ENCODE measurements at regions not wholly inside any gene's neighbourhood (a gene's known extent, or its start where the extent isn't known, plus 50 kb on each side); places are given as distances from the start of the nearest gene placed in this dataset.

DNA sequence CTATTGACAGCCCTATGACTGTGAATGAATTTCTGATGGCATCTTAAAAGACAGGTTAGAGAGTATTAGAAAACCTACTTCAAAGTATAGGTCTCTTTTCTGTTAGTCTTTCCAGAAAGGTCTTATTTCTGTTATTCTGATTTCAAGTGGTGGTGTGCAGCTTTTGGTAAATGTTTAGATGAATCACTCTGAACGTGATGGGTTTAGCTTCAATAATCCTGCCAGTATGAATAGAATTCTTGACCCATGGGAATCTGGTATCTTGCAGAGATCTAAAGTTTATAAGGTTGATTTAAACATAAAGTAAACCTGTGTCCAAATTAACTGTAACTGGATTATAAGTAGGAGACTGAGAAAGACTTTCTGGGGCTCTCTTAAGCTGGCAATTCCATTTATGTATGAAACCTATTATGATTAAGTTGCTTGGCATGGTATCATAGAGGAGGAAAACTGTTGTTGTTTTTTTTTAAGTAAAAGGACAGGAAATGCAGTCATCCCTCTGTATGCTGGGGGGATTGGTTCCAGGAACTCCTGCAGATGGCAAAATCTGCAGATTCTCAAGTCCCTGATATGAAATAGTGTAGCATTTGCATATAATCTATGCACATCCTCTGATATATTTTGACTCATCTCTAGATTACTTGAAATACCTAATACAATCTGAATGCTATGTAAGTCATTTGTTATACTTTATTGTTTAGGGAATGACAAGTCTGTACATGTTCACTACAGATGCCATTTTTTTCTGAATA is 77.0 kb upstream of the ADAMTS19 start:
- no peak for DNase-seq (ENCODE audit: low read depth, low spot score)

GRCh38 chr5:129384193-129384592 is 75.9 kb upstream of the ADAMTS19 start:
- in situ Hi-C loops (cut with HindIII; ENCODE audit: low pct_unique_long_range_greater_than_20kb, low sequenced_read_pairs) = no loop called here
- no peak for DNase-seq (ENCODE audit: low read depth, low spot score)

More for the DNA sequence above, 77.0 kb upstream of the ADAMTS19 start:
- in situ Hi-C loops (cut with HindIII; ENCODE audit: low pct_unique_long_range_greater_than_20kb, low sequenced_read_pairs) = no loop called here

- no peak for DNase-seq (ENCODE audit: low read depth, low spot score)
- in situ Hi-C loops (cut with HindIII; ENCODE audit: low pct_unique_long_range_greater_than_20kb, low sequenced_read_pairs) = no loop called here
These were observed 75.4 kb upstream of the ADAMTS19 start for GRCh38 chr5:129384736-129385135.

GRCh38 chr5:129387944-129388343 is 72.2 kb upstream of the ADAMTS19 start:
- DNase-seq (ENCODE audit: low read depth, low spot score) = no peak
- in situ Hi-C loops (cut with HindIII; ENCODE audit: low pct_unique_long_range_greater_than_20kb, low sequenced_read_pairs) = no loop called here

DNA sequence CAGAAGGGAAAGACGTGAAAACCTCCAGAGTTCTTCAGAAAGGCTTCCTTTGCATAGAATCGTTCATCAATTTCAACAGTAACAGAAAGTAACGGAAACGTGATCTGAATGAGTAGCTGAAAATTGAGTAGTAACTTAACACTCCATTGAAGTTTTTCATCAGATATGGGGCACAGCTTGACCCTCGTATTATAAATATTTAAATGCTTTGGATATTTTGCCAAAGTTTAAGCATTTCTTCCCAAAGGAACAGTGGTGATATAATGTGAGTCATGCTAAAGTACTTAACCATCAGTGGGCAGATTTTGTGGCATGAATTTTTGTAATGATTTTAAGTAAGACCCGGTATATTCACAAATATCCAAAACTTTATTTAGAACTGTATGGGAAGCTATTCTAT is 67.4 kb upstream of the ADAMTS19 start:
- DNase-seq (ENCODE audit: low read depth, low spot score) = no peak
- in situ Hi-C loops (cut with HindIII; ENCODE audit: low pct_unique_long_range_greater_than_20kb, low sequenced_read_pairs) = no loop called here

GRCh38 chr5:129395247-129395646 is 64.9 kb upstream of the ADAMTS19 start:
- DNase-seq (ENCODE audit: low read depth, low spot score) = no peak
- in situ Hi-C loops (cut with HindIII; ENCODE audit: low pct_unique_long_range_greater_than_20kb, low sequenced_read_pairs) = no loop called here

DNA sequence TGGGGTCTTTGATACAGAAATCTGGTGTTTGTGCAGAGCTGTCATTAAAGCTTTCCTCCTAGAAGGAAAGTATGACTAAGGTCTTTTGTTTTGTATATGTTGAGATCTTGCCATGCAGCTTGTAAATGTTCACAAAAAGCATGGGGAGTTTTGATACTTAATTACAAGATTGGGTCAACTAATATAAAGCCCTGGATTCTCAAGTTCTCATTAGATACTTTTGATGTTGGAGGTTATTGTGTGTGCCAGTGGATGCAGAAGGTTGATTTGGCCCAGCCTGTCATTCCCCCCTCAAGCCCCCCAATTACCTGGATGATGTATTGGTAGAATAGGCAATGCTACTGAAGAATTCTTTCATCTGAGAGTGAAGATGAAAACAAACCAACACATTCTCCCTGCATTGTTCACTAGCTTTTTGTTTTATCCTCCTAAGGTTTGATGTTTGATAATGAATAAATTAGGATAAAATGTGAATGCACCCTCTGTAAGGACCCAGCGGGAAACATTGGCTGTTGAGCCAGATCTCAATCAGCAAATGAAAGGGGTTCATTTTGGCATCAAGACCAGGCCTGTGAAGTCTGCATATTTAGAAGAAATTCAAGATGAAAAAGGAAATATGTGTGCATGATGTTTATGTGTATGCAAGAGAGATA is 61.9 kb upstream of the ADAMTS19 start:
- DNase-seq (ENCODE audit: low read depth, low spot score) = no peak
- in situ Hi-C loops (cut with HindIII; ENCODE audit: low pct_unique_long_range_greater_than_20kb, low sequenced_read_pairs) = no loop called here

DNA sequence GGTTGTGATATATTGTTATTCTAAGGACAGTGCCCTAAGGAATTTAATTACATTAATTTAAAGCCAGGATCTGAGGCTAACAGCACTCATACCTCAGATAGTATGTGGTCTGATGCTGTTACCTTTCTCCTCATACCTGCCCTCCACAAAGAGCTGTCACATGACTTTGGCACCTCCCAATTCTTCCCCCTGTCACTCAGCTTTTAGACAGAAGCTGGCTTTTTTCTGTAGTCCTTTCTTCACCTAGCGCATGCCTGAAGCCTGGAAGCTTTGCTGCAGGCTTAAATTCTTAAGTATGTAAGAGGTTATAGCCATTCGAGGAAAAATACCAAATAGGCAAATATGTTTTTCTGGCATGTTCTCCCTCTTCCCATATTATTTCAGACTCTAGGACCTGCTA is 61.0 kb upstream of the ADAMTS19 start:
- in situ Hi-C loops (cut with HindIII; ENCODE audit: low pct_unique_long_range_greater_than_20kb, low sequenced_read_pairs) = no loop called here

GRCh38 chr5:129400395-129400983 is 59.6 kb upstream of the ADAMTS19 start:
- in situ Hi-C loops (cut with HindIII; ENCODE audit: low pct_unique_long_range_greater_than_20kb, low sequenced_read_pairs) = no loop called here
- DNase-seq (ENCODE audit: low read depth, low spot score) = peak; percentile 2

More for the DNA sequence above, 61.0 kb upstream of the ADAMTS19 start:
- DNase-seq (ENCODE audit: low read depth, low spot score) = no peak

- in situ Hi-C loops (cut with HindIII; ENCODE audit: low pct_unique_long_range_greater_than_20kb, low sequenced_read_pairs) = no loop called here
- DNase-seq (ENCODE audit: low read depth, low spot score) = no peak
These were observed 54.9 kb upstream of the ADAMTS19 start for GRCh38 chr5:129405222-129405621.

GRCh38 chr5:129406440-129406839 is 53.7 kb upstream of the ADAMTS19 start:
- DNase-seq (ENCODE audit: low read depth, low spot score) = no peak
- in situ Hi-C loops (cut with HindIII; ENCODE audit: low pct_unique_long_range_greater_than_20kb, low sequenced_read_pairs) = no loop called here

Small RNA genes in the stretch of these regions (small RNA-seq; reads per million reads assigned to genes)
- 0 reads per million in 2 experiments for gene MIR4460
